ENCODE measurements at regions not wholly inside any gene's neighbourhood (a gene's known extent, or its start where the extent isn't known, plus 50 kb on each side); places are given as distances from the start of the nearest gene placed in this dataset.

GRCh38 chr1:30258471-30258870 is 464.9 kb downstream of the MATN1 start:
- Histone ChIP-seq H3K4me3 (no peak overlapping the region), H3K4me1 (no peaks in the 10 kb centered on the region), H3K27ac (replicated peaks in 1 of 4) (no peak overlapping the region), H3K36me3 (no peaks in the 10 kb centered on the region), H3K9me3 (no peaks in the 10 kb centered on the region), H3K27me3 (peaks cover 0 to 67% (median 0%) of the 10 kb centered on the region in 4 donors)
- TF ChIP-seq POLR2AphosphoS5 (IDR thresholded peaks at IDR 0.05) (no peak), CTCF (IDR thresholded peaks at IDR 0.05) (no peak), EP300 (IDR thresholded peaks at IDR 0.05) (no peak), POLR2A (IDR thresholded peaks at IDR 0.05; ENCODE audit: low read depth) (no peak)
- WGBS = 66% methylated on average over 6 of the region's 6 CpGs
- intact Hi-C loops (cut with DNase I) = no loop called here
- DNase-seq (ENCODE audit: extremely low spot score) = no peak

- no peak for TF ChIP-seq POLR2AphosphoS5 (IDR thresholded peaks at IDR 0.05)
- TF ChIP-seq CTCF (IDR thresholded peaks at IDR 0.05) = no peak
- no peak for TF ChIP-seq POLR2A (IDR thresholded peaks at IDR 0.05; ENCODE audit: low read depth)
- no peak for TF ChIP-seq EP300 (IDR thresholded peaks at IDR 0.05)
- intact Hi-C loops (cut with DNase I) = no loop called here
- WGBS = 59% methylated on average over 4 of the region's 14 CpGs
These were observed 465.5 kb downstream of the MATN1 start for GRCh38 chr1:30257742-30258380.

GRCh38 chr1:30257322-30257721 is 466.1 kb downstream of the MATN1 start:
- intact Hi-C loops (cut with DNase I) = no loop called here
- Histone ChIP-seq H3K9me3 (no peaks in the 10 kb centered on the region), H3K4me3 (no peak overlapping the region), H3K27ac (replicated peaks in 1 of 4) (no peak overlapping the region), H3K27me3 (peaks cover 0 to 78% (median 0%) of the 10 kb centered on the region in 4 donors), H3K4me1 (no peaks in the 10 kb centered on the region), H3K36me3 (no peaks in the 10 kb centered on the region)
- no peak for DNase-seq (ENCODE audit: extremely low spot score)
- TF ChIP-seq CTCF (IDR thresholded peaks at IDR 0.05) = no peak
- TF ChIP-seq POLR2A (IDR thresholded peaks at IDR 0.05; ENCODE audit: low read depth) = no peak
- no peak for TF ChIP-seq EP300 (IDR thresholded peaks at IDR 0.05)
- no peak for TF ChIP-seq POLR2AphosphoS5 (IDR thresholded peaks at IDR 0.05)
- 60% methylated on average over 1 of the region's 1 CpG for WGBS

More at GRCh38 chr1:30257742-30258380, 465.5 kb downstream of the MATN1 start:
- Histone ChIP-seq H3K27me3 (peaks cover 0 to 73% (median 0%) of the 10 kb centered on the region in 4 donors), H3K9me3 (no peaks in the 10 kb centered on the region), H3K4me3 (no peak overlapping the region), H3K27ac (replicated peaks in 1 of 4) (no peak overlapping the region), H3K4me1 (no peaks in the 10 kb centered on the region), H3K36me3 (no peaks in the 10 kb centered on the region)
- DNase-seq (ENCODE audit: extremely low spot score) = no peak

- Histone ChIP-seq H3K27me3 (peaks cover 0 to 82% (median 0%) of the 10 kb centered on the region in 4 donors), H3K9me3 (no peaks in the 10 kb centered on the region), H3K36me3 (no peaks in the 10 kb centered on the region), H3K27ac (replicated peaks in 1 of 4) (no peak overlapping the region), H3K4me3 (no peak overlapping the region), H3K4me1 (no peaks in the 10 kb centered on the region)
- intact Hi-C loops (cut with DNase I) = no loop called here
- WGBS = 75% methylated on average over 4 of the region's 6 CpGs
- no peak for TF ChIP-seq EP300 (IDR thresholded peaks at IDR 0.05)
- TF ChIP-seq POLR2A (IDR thresholded peaks at IDR 0.05; ENCODE audit: low read depth) = no peak
- TF ChIP-seq POLR2AphosphoS5 (IDR thresholded peaks at IDR 0.05) = no peak
- TF ChIP-seq CTCF (IDR thresholded peaks at IDR 0.05) = no peak
- DNase-seq (ENCODE audit: extremely low spot score) = no peak
These were observed 466.5 kb downstream of the MATN1 start for GRCh38 chr1:30256911-30257310.

Measured in esophagus muscularis mucosa (tissue), 4 donors.